ENCODE measurements at regions not wholly inside any gene's neighbourhood (a gene's known extent, or its start where the extent isn't known, plus 50 kb on each side); places are given as distances from the start of the nearest gene placed in this dataset.

DNA sequence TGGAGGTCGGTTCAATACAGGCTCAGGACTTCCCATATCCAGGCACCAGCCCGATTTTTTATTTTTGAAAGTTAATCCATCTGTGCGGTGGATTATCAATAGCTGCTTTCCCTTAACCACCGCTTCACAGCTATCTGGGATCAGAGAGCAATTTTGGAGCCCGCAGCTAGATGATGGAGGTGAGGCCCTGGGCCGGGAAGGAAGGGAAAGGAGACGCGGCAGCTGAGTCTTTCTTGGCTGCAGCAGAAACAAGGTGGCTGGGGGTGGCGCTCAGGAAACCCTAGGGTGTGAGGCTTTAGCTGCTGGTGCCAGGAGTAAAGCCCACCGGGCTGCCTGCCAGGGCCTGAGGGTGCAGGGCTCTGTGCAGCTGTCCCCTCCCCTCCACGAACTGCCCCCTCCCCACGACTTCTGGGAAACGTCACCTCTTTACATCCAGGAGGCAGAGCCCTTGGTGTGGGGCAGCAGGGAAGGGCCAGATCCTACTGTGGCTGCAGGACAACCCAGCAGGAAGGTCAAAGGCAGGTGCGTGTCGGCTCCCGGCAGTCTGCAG is 307.0 kb downstream of the ZNF536 start:
- ChIA-PET POLR2A (no interaction called here), CTCF (interaction anchor here (0.6 to 1.0 kb wide), 2 partner anchors 10 to 409 kb away, joined by 3 to 5 read pairs; no protein-coding TSS in a partner anchor)
- no peak for DNase-seq (ENCODE audit: extremely low spot score)
- TF ChIP-seq NFRKB (IDR thresholded peaks at IDR 0.05) (no peak), FOXA1 (IDR thresholded peaks at IDR 0.05) (no peak), HDGF (IDR thresholded peaks at IDR 0.05; ENCODE audit: borderline replicate concordance) (no peak), LEF1 (IDR thresholded peaks at IDR 0.05; ENCODE audit: borderline replicate concordance) (no peak), FOXM1 (IDR thresholded peaks at IDR 0.05; ENCODE audit: borderline replicate concordance) (no peak), CTBP1 (IDR thresholded peaks at IDR 0.05; ENCODE audit: borderline replicate concordance) (no peak), SP1 (IDR thresholded peaks at IDR 0.05) (no peak), ELF4 (IDR thresholded peaks at IDR 0.05) (no peak)

DNA sequence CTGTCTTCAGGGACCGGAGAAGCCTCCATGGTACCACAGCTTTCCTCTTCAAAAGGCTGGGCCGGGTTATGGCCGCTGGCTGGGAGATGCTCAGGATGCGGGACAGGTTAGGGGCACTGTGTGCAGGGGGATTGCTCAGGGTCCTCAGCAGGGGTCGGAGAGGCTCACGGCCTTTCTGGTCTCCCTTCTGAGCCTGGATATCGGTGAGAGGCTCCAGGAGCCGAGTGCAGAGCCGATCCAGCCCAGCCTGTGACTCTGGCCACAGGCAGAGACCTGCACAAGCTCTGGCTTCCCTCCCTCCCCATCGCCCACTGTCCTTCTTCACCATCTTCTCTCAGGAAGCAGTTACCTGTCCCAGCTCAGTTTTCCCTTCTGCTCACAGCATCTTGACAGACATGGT is 306.0 kb downstream of the ZNF536 start:
- ChIA-PET POLR2A (no interaction called here), CTCF (interaction anchor here (0.6 kb wide), 1 partner anchor 678 kb away, joined by 3 read pairs; no protein-coding TSS in a partner anchor)
- no peak for DNase-seq (ENCODE audit: extremely low spot score)
- TF ChIP-seq FOXA1 (IDR thresholded peaks at IDR 0.05) (no peak), ELF4 (IDR thresholded peaks at IDR 0.05) (no peak), SP1 (IDR thresholded peaks at IDR 0.05) (no peak), TARDBP (IDR thresholded peaks at IDR 0.05) (no peak), ARNT (IDR thresholded peaks at IDR 0.05) (no peak), FOXM1 (IDR thresholded peaks at IDR 0.05; ENCODE audit: borderline replicate concordance) (no peak), CTBP1 (IDR thresholded peaks at IDR 0.05; ENCODE audit: borderline replicate concordance) (no peak), LEF1 (IDR thresholded peaks at IDR 0.05; ENCODE audit: borderline replicate concordance) (no peak), ZNF384 (IDR thresholded peaks at IDR 0.05) (no peak), SUZ12 (IDR thresholded peaks at IDR 0.05) (no peak), NFRKB (IDR thresholded peaks at IDR 0.05) (no peak), L3MBTL2 (conservative IDR thresholded peaks at IDR 0.05) (no peak), HDGF (IDR thresholded peaks at IDR 0.05; ENCODE audit: borderline replicate concordance) (no peak)
- TF ChIP-seq, protein P1, sequence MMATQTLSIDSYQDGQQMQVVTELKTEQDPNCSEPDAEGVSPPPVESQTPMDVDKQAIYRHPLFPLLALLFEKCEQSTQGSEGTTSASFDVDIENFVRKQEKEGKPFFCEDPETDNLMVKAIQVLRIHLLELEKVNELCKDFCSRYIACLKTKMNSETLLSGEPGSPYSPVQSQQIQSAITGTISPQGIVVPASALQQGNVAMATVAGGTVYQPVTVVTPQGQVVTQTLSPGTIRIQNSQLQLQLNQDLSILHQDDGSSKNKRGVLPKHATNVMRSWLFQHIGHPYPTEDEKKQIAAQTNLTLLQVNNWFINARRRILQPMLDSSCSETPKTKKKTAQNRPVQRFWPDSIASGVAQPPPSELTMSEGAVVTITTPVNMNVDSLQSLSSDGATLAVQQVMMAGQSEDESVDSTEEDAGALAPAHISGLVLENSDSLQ (IDR thresholded peaks at IDR 0.05), result no peak

DNA sequence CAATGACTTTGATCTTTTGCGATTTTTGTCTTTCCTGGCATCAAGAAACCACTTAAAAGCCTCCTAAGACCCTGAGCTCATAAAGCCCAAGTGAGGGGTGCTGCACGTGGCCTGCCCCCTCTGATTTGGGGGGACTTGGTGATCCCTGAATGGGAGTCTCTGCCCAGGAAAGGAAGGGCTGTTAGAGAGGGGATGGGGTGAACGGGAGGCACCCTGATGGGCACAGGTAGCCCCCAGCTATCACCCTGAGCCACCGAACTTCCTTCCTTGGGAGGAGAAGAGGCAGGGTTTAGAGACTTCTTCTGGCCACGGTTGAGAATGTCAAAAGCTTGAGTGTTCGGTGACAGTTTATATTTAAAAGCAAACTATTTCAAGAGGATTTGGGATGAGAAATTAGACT is 305.5 kb downstream of the ZNF536 start:
- TF ChIP-seq L3MBTL2 (conservative IDR thresholded peaks at IDR 0.05) (no peak), ELF4 (IDR thresholded peaks at IDR 0.05) (no peak), SP1 (IDR thresholded peaks at IDR 0.05) (no peak), FOXK2 (IDR thresholded peaks at IDR 0.05) (no peak), BHLHE40 (IDR thresholded peaks at IDR 0.05; ENCODE audit: borderline replicate concordance) (no peak), NFRKB (IDR thresholded peaks at IDR 0.05) (no peak), SUZ12 (IDR thresholded peaks at IDR 0.05) (no peak), TARDBP (IDR thresholded peaks at IDR 0.05) (no peak), ARNT (IDR thresholded peaks at IDR 0.05) (no peak), ZNF384 (IDR thresholded peaks at IDR 0.05) (no peak), FOXM1 (IDR thresholded peaks at IDR 0.05; ENCODE audit: borderline replicate concordance) (no peak), FOXA1 (IDR thresholded peaks at IDR 0.05) (no peak), LEF1 (IDR thresholded peaks at IDR 0.05; ENCODE audit: borderline replicate concordance) (no peak), HDGF (IDR thresholded peaks at IDR 0.05; ENCODE audit: borderline replicate concordance) (no peak), CTBP1 (IDR thresholded peaks at IDR 0.05; ENCODE audit: borderline replicate concordance) (no peak)
- TF ChIP-seq, protein P1 (IDR thresholded peaks at IDR 0.05), result no peak
- DNase-seq (ENCODE audit: extremely low spot score), result no peak
- ChIA-PET POLR2A (no interaction called here), CTCF (no interaction called here)

DNA sequence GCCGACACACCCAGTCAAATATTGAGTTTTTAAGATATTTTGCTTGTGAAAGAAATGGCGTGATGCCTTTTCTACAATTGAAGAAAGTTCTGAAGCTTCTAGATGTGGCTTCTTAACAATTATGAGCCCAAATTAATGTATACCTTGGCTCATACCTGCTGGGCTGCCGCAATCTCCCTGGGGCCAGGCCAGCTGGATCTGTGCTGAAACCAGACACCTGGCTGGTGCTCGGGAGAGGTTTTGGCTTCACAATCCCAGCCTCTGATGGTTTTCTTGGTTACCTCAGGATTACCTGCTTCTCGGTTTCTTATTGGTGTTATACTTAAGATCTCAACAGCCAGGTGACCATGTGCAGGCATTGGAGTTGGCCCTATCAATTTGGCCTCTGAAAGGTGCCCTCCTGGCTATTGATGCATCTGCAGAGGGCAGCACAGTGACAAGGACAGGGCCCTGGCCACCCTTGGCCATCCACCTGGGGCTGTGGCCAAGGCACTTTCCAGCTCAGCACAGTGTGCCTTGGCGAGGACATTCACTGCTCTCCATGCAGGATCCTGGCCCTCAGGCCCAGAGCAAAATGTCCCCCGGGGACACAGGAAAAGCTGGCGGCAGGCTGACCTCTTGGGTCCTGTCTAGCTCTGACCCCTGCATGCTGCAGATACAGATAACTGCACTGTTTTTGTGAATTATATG is 305.0 kb downstream of the ZNF536 start:
- TF ChIP-seq FOXM1 (IDR thresholded peaks at IDR 0.05; ENCODE audit: borderline replicate concordance), result no peak
- TF ChIP-seq ARNT (IDR thresholded peaks at IDR 0.05), result no peak
- TF ChIP-seq LEF1 (IDR thresholded peaks at IDR 0.05; ENCODE audit: borderline replicate concordance), result no peak
- TF ChIP-seq BHLHE40 (IDR thresholded peaks at IDR 0.05; ENCODE audit: borderline replicate concordance), result no peak
- TF ChIP-seq ZNF384 (IDR thresholded peaks at IDR 0.05), result no peak
- no peak for TF ChIP-seq SUZ12 (IDR thresholded peaks at IDR 0.05)
- no peak for TF ChIP-seq ELF4 (IDR thresholded peaks at IDR 0.05)
- TF ChIP-seq FOXK2 (IDR thresholded peaks at IDR 0.05), result no peak
- no peak for TF ChIP-seq TARDBP (IDR thresholded peaks at IDR 0.05)
- TF ChIP-seq FOXA1 (IDR thresholded peaks at IDR 0.05), result no peak
- no peak for TF ChIP-seq SP1 (IDR thresholded peaks at IDR 0.05)
- DNase-seq (ENCODE audit: extremely low spot score), result no peak
- POLR2A ChIA-PET, result no interaction called here
- CTCF ChIA-PET, result no interaction called here

DNA sequence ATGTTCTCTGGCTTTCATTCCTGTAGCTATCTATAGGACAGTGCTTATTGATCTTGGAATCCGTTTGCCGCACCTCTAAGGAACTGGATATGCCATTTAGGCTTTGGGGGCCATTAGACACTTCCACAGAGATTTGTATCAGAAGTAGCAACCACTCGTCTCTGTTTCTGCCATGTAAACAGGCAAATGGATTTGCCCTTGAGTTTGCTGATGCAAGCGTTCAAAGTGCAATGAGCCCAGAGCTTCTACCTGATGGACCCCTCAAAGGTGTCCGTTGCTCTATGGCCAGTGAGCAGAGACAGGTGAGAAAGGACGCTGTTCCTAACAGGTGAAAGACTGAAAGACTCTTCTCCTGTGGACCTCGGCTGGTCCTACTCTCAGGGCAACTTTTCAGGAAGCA is 302.9 kb downstream of the ZNF536 start:
- ChIA-PET POLR2A (no interaction called here), CTCF (interaction anchor here (1.9 kb wide), 1 partner anchor 8 kb away, joined by 13 read pairs; no protein-coding TSS in a partner anchor)
- TF ChIP-seq FOXA1 (IDR thresholded peaks at IDR 0.05), result no peak
- TF ChIP-seq FOXM1 (IDR thresholded peaks at IDR 0.05; ENCODE audit: borderline replicate concordance), result no peak
- TF ChIP-seq TARDBP (IDR thresholded peaks at IDR 0.05), result no peak
- no peak for TF ChIP-seq L3MBTL2 (conservative IDR thresholded peaks at IDR 0.05)
- no peak for TF ChIP-seq SUZ12 (IDR thresholded peaks at IDR 0.05)
- TF ChIP-seq, protein P1 (IDR thresholded peaks at IDR 0.05), result no peak
- TF ChIP-seq ZNF384 (IDR thresholded peaks at IDR 0.05), result no peak
- no peak for TF ChIP-seq LEF1 (IDR thresholded peaks at IDR 0.05; ENCODE audit: borderline replicate concordance)
- TF ChIP-seq FOXK2 (IDR thresholded peaks at IDR 0.05), result no peak
- no peak for DNase-seq (ENCODE audit: extremely low spot score)

DNA sequence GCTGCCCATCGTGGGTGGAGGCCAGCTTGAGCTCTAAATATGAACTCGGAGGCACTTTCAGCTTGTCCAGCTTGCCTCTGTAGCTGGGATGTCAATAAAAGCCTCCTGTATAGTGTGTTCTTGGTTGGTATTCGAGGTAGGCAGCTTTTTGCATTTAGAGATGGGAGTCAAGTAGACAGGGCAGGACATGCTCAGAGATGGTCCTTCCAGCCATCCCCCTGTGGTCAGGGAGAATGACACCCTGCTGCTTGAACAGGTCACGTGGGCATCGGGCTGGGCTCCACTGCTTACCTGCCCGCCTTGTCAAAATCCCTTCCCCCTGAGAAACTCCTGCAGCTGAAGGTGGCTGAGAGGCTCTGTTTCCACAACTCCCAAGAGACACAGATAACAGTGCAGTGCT is 302.5 kb downstream of the ZNF536 start:
- TF ChIP-seq SUZ12 (IDR thresholded peaks at IDR 0.05), result no peak
- TF ChIP-seq CTBP1 (IDR thresholded peaks at IDR 0.05; ENCODE audit: borderline replicate concordance), result no peak
- no peak for TF ChIP-seq ZNF384 (IDR thresholded peaks at IDR 0.05)
- no peak for DNase-seq (ENCODE audit: extremely low spot score)
- ChIA-PET CTCF (interaction anchor here (1.9 kb wide), 1 partner anchor 9 kb away, joined by 13 read pairs; no protein-coding TSS in a partner anchor), POLR2A (no interaction called here)

Data from HEK293T (cell line).